Epithelial cell of prostate (primary cell): ENCODE measurements at regions not wholly inside any gene's neighbourhood (a gene's known extent, or its start where the extent isn't known, plus 50 kb on each side); places are given as distances from the start of the nearest gene placed in this dataset.

ENCODE experiments used
- DNase-seq: peaks from one replicate; pipeline ENCODE4 v3.0.0-alpha.2; 2011; ENCODE audit warnings: low read depth, low spot score
- H3K27ac ChIP-seq: fragments of 450-650 bp; 2 replicates; pipeline ENCODE4 v1.5.1; 2017; ENCODE audit warnings: mild to moderate bottlenecking

DNA sequence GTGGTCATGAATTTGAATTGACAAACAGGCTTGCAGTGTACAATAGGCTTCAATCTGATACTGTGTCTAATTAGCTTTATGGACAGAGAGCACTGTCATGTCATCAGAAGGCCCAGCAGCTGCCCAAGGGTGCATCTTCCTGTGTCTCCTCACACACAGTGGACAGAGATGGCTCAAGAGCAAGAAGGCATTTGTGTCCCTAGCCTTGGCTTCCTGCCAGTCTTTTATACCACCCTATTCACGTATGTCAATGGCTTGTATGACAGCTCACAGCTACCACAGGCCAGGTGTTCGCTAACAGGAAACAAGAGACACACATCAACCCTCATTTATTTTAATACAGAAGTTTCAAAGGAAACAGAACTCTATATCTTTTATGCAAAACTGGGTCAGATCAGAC lies 874.0 kb upstream of the AGA start:
- H3K27ac ChIP-seq, result no peak overlapping the region
- no peak for DNase-seq

DNA sequence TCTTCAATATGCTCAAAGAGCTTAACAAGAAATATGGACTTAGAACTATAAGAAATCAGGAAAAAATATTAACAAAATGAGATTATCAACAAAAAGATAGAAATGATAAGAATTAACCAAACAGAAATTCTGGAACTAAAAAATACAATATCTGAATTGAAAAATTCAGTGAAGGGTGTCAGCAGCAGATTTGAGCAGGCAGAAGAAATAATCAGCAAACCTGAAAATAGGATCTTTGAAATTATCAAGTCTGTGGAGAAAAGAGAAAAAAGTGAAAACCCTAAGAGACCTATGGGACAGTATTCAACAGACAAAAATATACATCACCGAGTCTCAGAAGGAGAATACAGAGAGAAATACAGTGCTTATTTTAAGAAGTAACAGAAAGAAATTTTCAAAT lies 877.8 kb upstream of the AGA start:
- no peak for DNase-seq
- H3K27ac ChIP-seq, result no peak overlapping the region

DNA sequence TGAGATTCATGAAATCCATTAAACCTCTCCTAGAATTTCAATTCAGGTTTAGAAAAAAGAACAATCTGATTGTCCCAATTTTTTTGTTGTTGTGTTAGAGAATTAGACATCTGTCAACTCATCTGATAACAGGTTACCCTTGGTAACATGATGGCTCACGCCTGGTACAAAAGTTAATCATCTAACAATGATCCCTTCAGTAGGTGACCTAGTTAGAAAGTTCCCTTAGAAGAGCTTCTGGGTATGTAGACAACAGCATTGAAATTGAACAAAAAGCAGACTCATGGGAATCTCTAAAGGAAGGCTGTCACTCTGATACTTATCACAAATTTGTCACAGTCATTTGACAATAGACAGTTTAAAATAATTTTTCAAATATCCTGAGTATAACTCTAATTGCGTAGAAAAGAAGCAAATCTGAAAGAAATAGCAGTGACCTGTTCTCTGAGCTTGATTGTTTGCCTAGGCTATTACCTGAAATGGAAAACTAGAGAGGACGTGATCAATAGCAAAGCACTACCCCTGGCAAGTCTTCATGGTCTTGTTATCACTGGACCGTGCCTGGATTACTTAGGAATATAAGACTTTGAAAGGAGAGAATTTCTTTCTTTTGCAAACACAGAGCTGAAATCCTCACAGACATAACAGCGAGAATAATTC lies 880.4 kb upstream of the AGA start:
- H3K27ac ChIP-seq, result no peak overlapping the region
- no peak for DNase-seq

DNA sequence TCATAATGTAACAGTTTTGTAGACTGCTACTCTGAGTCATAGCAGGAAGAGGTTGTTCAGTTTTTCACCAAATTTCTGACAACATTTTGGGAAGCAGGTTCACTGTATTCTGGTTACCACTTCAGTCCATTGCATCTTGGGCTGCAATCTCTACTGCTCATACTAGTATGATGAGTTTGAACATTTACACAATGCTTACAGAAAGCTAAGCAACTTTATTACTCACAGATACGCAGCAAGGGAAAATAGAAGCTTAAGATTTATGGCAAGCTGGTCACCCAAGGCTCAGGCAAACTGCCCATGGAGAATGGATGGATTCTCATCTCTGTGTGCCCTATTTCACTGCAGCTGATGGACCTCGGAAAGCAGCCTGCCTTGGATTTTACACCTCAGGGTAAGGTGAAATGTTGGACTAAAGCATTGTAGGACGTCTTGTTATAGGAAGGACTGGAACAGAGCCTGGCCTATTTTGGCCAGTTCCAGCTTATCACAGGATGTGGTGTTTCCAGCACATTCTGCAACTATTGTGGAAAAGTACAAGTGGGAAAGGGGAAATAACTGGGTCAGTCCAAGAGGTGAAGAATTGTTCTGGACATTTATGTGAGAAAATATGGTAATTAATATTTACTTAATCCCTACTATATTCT lies 887.1 kb upstream of the AGA start:
- no peak for DNase-seq
- H3K27ac ChIP-seq, result no peak overlapping the region

DNA sequence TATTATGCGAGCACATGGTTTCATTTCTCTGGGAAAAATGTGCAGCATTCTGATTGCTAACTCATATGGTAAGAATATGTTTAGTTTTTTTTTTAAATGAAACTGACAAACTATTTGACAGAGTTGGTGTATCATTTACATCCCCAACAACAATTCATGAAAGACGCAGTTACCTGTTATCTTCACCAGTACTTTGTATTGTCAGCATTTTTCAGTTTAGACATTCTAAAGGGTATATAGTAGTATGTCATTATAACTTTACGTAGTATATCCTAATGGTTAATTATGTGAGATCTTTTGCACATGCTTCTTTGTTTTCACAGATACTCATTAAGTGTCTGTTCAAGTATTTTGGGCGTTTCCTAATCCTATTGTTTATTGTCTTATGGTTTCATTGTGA lies 891.1 kb upstream of the AGA start:
- H3K27ac ChIP-seq, result no peak overlapping the region
- no peak for DNase-seq

DNA sequence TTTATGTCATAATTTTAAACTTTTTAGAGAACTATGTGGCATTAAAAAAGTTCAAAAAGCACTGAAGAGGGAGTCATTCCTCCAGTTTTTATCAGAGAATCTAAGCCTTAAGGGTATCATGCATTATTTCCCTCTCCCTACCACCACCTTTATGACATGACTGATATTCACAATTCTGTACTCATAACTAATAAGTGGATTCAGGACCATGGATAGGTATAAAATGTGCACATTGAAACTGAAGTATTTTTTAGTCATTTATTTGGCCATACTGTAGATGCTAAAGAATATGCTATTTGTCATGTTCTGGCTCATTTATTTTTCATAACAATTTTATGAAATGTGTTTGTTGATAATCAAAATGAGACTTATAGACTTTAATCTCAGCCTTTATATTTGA lies 897.5 kb upstream of the AGA start:
- DNase-seq, result no peak
- no peak overlapping the region for H3K27ac ChIP-seq

DNA sequence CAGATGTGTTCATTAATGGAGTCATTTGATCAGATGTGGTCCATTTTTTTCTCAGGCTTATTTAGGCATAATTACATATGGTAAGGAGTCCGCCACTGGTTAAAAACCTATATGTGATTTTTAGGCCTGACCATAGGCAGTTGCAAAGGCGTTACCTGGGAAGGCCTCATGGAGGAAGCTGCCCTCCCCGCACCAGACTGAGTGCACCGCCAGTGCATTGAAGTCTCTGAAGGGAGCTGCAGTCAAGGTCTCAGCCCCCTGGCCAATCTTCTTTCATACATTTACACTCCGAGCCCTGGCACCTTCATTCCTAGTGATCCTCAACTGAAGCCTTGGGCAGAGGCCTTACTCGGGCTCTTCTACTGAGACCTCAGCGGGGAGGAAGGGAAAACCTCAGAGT lies 898.2 kb upstream of the AGA start:
- no peak for DNase-seq

DNA sequence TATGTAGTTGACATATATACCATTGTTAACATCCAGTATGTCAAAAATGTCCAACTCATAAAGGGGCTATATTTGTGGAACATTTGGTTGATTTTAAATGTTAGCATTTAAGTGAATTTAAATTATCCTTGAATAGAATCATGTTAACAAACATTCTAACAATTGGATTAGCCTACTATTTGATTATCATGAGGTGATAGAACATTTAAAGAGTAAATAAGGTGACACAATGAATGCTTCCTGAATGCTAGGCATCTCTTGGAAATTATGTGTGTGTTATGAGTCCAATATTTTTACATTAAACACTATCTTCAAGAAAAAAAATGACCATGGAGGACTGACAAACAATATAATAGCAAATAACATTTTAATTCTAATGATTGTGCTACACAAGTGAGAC lies 901.9 kb upstream of the AGA start:
- DNase-seq, result no peak
- no peak overlapping the region for H3K27ac ChIP-seq

More for the DNA sequence above, 898.2 kb upstream of the AGA start:
- no peak overlapping the region for H3K27ac ChIP-seq

DNA sequence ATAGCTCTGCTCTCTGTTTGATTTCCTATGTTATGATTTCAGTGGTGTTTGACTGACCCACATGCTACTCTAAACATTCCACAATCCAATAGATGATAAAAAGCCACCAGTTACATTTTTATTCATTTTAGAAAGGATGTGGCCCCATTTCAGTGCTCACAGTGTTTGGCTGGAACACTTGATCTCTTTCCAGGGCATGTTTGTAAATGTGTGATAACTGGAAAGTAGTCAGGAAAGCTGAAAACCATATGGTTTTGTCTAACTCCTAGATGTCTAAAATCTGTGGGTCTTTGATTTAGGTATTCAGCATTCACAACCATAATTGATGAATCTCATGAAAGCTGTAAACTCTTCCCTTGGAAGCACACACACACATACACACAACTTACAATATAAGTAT lies 904.9 kb upstream of the AGA start:
- no peak overlapping the region for H3K27ac ChIP-seq
- DNase-seq, result no peak

DNA sequence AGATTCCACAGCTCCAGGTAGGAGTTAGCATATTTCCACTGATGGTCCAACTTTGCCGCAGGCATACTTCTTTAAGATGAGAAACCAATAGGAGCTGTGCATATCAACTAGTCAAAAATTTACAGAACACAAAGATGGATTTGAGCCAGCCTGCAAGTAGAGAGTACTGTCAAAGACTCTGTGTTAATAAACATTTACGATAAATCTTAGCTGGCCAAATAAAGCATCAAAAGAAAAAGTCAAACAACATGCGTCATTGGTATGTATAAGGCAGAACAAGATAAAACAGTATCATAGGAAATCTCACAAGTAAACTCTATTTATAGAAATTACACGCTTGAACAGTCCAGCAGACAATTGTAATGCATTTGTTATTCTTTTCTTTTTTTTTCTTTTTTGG lies 907.4 kb upstream of the AGA start:
- H3K27ac ChIP-seq, result no peak overlapping the region
- DNase-seq, result no peak

DNA sequence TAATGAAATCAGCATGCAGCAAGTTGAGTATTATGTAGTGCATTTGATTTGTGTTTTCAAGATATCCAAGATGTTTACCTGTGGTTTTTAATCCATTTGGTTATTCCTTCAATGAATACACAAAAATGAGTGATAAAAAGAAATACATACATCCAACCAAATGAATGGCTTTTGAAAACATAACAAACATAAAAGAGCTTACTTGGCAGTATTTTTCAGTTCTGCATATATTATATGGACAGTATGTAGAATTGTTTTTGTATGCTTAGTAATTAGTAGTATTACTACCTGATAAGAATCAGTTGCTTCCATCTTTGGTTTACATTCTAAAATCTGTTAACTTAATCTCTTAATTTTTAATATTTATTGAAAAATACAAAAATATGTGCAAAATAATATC lies 908.9 kb upstream of the AGA start:
- DNase-seq, result no peak
- H3K27ac ChIP-seq, result no peak overlapping the region

DNA sequence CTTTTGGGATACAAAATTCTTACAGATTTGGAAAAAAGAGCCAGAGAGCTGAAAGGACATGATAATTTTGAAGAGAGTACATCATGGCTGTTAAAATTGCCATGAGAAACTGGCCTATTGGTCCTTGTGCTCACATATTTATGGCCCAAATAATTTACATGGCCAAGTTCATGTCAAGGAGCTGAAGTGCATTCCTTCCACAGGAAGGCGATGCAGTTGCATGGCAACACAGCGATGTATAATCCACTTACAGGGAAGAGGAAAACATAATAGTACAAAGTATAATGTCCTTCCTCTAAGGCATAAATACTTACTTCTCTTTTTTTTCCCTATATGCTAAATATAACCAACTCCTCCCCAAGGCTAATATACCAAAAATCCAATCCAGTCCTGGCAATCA lies 914.5 kb upstream of the AGA start:
- no peak overlapping the region for H3K27ac ChIP-seq
- DNase-seq, result no peak

DNA sequence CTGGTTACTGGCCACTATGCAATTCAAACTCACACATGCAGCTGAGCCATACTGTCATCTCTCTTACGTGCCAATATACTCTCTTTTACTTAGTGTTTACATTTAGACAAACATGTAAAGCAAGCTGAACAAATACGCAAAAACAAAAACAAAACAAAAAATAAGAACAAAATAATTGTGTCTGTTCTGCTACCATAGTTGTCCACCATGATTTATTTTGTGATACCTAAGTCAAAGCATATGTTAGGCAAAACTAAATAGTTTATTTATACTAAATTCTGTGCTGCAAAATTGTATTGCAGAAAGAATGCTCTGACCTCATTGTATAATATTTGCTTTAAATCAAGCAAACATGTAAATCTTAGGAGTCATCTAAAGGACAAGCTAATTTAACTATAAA lies 943.2 kb upstream of the AGA start:
- no peak overlapping the region for H3K27ac ChIP-seq
- DNase-seq, result no peak

DNA sequence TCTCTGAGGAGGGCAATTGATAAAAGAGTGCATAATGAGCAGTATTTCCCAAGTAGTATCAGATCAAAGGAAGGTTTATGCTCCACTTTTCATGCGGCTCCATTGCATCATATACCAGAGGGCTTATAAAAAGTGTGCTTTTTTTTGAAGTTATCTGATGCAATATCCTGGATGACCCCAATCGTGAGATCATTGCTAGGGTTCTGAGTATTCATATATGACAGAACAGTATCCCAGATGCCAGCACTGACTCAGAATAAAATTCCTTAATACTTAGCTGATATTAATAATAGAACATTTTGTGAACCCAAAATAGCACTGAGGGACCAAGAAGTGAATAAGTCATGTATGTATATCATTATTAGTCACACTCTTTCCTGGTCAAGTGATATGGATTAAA lies 945.5 kb upstream of the AGA start:
- no peak overlapping the region for H3K27ac ChIP-seq
- DNase-seq, result no peak

DNA sequence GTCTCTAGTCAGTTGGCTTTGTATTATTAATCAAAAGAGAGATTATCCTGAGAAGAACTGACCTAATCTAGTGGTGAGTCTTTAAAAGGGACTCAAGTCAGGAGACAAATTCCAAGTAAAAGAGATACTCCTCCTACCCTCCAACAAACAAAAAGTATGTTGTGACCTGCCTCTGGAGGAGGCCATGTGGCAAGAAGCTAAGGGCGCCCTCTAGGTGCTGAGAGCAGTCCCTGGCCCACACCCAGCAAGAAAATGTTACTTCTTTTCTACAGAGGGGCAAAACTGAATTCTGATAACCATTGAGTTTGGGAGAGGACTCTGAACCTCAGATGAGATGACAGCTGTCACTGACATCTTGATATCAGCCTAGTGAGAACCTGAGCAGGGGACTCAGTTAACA lies 953.6 kb upstream of the AGA start:
- no peak for DNase-seq
- H3K27ac ChIP-seq, result no peak overlapping the region

DNA sequence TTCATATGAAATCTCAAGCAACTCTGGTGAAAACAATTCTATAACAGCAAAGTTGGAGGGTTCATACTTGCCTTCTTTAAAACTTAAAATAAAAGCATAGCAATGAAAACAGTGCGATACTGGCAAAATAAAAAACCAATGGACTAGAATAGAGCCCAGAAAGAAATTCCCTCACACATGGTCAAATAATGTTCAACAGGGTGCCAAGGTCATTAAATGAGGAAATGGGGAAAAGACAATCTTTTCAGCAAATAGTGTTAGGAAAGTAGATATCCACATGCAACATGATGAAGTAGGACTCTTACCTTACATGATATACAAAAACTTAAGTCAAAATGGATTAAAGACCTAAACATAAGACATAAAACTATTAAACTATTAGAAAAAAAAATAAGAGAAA lies 970.2 kb upstream of the AGA start:
- no peak for DNase-seq
- H3K27ac ChIP-seq, result no peak overlapping the region

DNA sequence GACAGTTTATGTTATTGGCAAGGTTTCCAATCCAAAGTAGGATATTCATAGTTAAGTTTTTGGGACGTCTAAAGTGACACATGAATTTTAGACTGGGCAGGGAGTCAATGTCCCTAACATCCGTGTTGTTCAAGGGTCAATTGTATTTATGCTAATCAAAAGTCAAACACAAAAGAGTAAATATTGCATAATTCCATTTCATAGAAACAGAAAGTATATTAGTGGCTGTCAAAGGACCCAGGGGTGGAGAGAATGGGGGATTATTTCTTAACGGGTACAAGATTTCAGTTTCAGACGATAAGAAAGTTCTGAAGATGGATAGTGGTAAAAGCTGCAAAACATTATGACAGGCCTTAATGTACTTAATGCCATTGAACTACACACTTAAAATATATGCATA lies 971.8 kb upstream of the AGA start:
- DNase-seq, result no peak
- H3K27ac ChIP-seq, result no peak overlapping the region

DNA sequence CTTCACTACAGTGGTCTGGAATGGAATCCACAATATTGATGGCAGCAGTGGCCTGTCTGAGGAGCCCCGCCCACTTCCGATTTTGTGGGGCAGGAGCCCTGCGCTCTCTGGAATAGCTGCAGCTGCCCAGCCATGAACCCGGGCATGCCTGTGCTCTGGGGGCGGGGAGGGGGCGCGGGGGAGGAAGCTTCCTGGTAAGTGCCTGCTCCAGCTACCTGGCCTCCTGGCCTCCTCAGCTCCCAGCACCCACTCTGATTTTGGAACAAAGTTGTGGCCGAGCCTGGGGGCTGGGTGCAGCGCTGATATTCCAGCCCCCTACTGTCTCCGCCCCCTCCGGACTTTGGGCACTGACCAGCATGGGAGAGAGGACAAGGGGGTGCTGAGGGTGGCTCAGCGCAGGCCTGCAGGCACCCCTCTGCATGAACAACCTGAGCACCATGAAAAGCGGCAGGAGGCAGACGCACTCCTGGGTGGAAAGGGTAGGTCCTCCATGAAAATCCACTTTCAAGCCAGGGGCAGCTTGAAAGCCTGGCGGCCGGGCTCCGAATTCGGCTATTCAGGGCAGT lies 972.7 kb upstream of the AGA start:
- DNase-seq, result no peak

DNA sequence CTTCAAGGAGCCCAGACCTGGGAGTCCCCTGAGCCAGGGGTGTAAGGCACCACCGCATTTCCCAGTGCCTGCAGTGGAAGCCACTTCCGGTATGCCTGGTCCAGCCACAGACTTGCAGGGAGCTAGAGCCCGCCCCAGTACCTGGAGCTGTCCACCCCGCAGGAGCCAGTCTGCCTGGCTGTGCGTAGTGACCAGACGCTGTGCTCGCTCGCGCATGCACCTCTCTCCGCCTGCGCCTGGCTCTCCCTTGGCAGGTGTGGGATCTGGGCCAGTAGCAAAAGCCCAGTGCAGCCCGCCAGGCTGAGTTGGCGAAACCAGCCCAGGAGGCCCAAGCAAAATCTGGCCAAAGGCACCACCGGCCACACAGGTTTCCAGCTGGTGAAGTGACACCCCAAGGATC lies 973.7 kb upstream of the AGA start:
- no peak overlapping the region for H3K27ac ChIP-seq
- DNase-seq, result no peak

More for the DNA sequence above, 972.7 kb upstream of the AGA start:
- H3K27ac ChIP-seq, result no peak overlapping the region

DNA sequence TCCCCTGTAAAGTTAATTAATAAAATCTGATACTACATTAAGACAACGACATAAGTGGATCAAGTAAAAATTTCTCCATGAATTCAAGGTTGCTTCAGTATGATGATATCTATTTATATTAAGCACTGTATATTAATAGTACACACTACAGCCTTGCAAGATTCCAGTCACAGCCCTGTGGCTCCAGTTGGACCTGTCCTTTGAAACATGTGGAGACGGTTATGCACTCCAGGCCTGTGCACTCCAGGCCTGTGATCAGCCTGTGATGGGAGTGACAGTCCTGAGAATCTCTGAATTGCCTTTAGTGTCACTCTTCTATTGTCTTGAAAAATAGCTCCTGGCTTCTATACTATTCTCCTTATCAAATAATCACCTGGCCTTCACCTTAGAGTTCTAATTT lies 981.1 kb upstream of the AGA start:
- H3K27ac ChIP-seq, result no peak overlapping the region
- no peak for DNase-seq

DNA sequence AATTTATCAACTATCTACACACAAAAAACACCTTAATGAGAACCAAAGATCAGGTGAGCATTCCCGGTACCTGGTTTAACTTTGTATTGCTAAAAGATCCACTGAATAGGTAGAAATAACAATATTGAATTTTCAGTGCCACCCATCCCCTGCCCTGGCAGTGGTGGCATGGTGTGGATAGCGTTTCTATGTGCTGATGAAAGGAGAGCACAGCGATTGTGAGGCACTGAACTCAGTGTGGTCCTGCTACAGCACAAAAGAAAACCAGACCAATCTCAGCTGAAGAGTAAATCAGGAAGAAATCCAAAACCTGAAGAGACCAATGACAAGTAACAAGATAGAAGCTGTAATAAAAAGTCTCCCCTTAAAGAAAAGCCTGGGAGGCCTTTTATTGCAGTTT lies 984.6 kb upstream of the AGA start:
- DNase-seq, result no peak
- H3K27ac ChIP-seq, result no peak overlapping the region

DNA sequence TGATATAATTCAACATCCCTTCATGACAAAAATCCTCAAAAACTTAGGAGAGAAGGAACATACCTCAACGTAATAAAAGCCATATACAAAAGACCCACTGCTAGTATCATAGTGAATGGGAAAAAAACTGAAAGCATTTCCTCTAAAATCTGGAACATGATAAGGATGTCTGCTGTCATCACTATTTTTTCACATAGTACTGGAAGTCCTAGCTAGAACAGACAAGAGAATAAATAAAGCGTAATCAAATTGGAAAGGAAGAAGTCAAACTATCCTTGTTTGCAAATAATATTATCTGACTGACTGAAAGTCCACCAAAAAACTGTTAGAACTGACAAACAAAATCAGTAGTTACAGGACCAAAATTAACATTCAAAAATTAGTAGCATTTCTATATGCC lies 985.4 kb upstream of the AGA start:
- no peak overlapping the region for H3K27ac ChIP-seq
- no peak for DNase-seq
